ENCODE measurements at regions not wholly inside any gene's neighbourhood (a gene's known extent, or its start where the extent isn't known, plus 50 kb on each side); places are given as distances from the start of the nearest gene placed in this dataset.

DNA sequence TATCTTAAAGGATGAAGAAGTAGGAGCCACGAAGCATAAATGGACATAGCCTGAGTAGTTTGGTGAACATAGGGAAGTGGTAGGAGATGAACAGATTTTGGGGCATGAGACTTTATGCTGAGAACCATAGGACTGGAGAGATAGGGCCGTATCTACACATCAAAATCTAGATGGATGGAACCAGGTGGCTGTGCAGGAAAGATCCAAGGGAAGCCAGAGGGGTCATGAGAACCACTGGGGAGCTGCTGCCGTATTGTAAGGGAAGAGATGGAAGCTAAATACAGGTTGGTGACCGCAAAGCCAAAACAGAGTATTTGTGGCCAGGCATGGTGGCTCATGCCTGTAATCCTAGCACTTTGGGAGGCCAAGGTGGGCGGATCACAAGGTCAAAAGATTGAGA is 124.3 kb downstream of the TRIB2 start:
- H2AK5ac ChIP-seq (ENCODE audit: insufficient read length, low read length): no peak overlapping the region
- H4K8ac ChIP-seq (replicated peaks; ENCODE audit: insufficient read length, low read depth, low read length): no peak overlapping the region
- no peak overlapping the region for H3K27ac ChIP-seq (ENCODE audit: insufficient read length, low read depth, low read length)
- no peak overlapping the region for H2BK120ac ChIP-seq (ENCODE audit: low read depth, low read length, poor library complexity, severe bottlenecking)
- H3K79me2 ChIP-seq (ENCODE audit: insufficient read depth, low read length): no peaks in the 10 kb centered on the region
- no peak overlapping the region for H3T11ph ChIP-seq (ENCODE audit: low read length)
- Mint-ChIP-seq H3K36me3 (ENCODE audit: insufficient read depth in 1 of 3, low read depth in 3 of 3) (peaks cover 0 to 3% (median 0%) of the 10 kb centered on the region in 3 experiments; a peak in 2 of 7 replicates), H3K27ac (no peak overlapping the region), H3K27me3 (ENCODE audit: low read depth) (no peaks in the 10 kb centered on the region), H3K9me3 (no peaks in the 10 kb centered on the region; a peak in 1 of 5 replicates), H3K4me3 (no peak overlapping the region), H3K4me1 (peaks cover 9 to 12% of the 10 kb centered on the region in 2 experiments)
- no peaks in the 10 kb centered on the region for H3K9me3 ChIP-seq (ENCODE audit: control insufficient read depth, low read depth, low read length)
- no peak overlapping the region for H2BK20ac ChIP-seq (ENCODE audit: low read depth, low read length, poor library complexity, severe bottlenecking)
- DNase-seq: no peak
- no peak overlapping the region for H3K23ac ChIP-seq (ENCODE audit: insufficient read length, low read depth, low read length)
- H3K4me2 ChIP-seq (ENCODE audit: insufficient read depth, insufficient read length, low read length): no peak overlapping the region
- H3K56ac ChIP-seq (ENCODE audit: insufficient read length, low read depth, low read length): no peak overlapping the region
- no peaks in the 10 kb centered on the region for H4K20me1 ChIP-seq (ENCODE audit: control insufficient read depth, insufficient read depth, insufficient read length)
- WGBS (ENCODE audit: extremely low coverage, insufficient read length, low lambda C conversion rate): no CpG with 5 or more reads among the region's 5 CpGs
- H3K23me2 ChIP-seq (ENCODE audit: insufficient read length, low read depth, low read length, poor library complexity, severe bottlenecking): no peaks in the 10 kb centered on the region
- no peak overlapping the region for H3K14ac ChIP-seq (ENCODE audit: insufficient read depth, low read length)
- no peaks in the 10 kb centered on the region for H3K79me1 ChIP-seq (ENCODE audit: insufficient read depth, low read depth, low read length, poor library complexity, severe bottlenecking)
- no peaks in the 10 kb centered on the region for H3K27me3 ChIP-seq (ENCODE audit: insufficient read depth, low read length)
- no peak overlapping the region for H2BK15ac ChIP-seq (ENCODE audit: low read depth, low read length)
- no peaks in the 10 kb centered on the region for H3K4me1 ChIP-seq (ENCODE audit: insufficient read depth, low read length)
- no peak overlapping the region for H4K5ac ChIP-seq (ENCODE audit: insufficient read length, low read depth, low read length)
- no peak overlapping the region for H2AFZ ChIP-seq (ENCODE audit: low read length)
- H2BK5ac ChIP-seq (ENCODE audit: insufficient read length, low read length): no peak overlapping the region
- no peak overlapping the region for H3K18ac ChIP-seq (ENCODE audit: insufficient read length, low read depth, low read length)
- TF ChIP-seq, protein P1, sequence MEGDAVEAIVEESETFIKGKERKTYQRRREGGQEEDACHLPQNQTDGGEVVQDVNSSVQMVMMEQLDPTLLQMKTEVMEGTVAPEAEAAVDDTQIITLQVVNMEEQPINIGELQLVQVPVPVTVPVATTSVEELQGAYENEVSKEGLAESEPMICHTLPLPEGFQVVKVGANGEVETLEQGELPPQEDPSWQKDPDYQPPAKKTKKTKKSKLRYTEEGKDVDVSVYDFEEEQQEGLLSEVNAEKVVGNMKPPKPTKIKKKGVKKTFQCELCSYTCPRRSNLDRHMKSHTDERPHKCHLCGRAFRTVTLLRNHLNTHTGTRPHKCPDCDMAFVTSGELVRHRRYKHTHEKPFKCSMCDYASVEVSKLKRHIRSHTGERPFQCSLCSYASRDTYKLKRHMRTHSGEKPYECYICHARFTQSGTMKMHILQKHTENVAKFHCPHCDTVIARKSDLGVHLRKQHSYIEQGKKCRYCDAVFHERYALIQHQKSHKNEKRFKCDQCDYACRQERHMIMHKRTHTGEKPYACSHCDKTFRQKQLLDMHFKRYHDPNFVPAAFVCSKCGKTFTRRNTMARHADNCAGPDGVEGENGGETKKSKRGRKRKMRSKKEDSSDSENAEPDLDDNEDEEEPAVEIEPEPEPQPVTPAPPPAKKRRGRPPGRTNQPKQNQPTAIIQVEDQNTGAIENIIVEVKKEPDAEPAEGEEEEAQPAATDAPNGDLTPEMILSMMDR (conservative IDR thresholded peaks at IDR 0.05): no peak
- no peak overlapping the region for H2BK12ac ChIP-seq (ENCODE audit: insufficient read length, low read depth, low read length)
- H3K9ac ChIP-seq (ENCODE audit: extremely low read depth, insufficient read length, low read length): no peak overlapping the region
- H3K4ac ChIP-seq (ENCODE audit: low read depth, low read length): no peak overlapping the region
- no peak overlapping the region for H4K91ac ChIP-seq (ENCODE audit: insufficient read length, low read depth, low read length)
